ENCODE measurements at regions not wholly inside any gene's neighbourhood (a gene's known extent, or its start where the extent isn't known, plus 50 kb on each side); places are given as distances from the start of the nearest gene placed in this dataset.

DNA sequence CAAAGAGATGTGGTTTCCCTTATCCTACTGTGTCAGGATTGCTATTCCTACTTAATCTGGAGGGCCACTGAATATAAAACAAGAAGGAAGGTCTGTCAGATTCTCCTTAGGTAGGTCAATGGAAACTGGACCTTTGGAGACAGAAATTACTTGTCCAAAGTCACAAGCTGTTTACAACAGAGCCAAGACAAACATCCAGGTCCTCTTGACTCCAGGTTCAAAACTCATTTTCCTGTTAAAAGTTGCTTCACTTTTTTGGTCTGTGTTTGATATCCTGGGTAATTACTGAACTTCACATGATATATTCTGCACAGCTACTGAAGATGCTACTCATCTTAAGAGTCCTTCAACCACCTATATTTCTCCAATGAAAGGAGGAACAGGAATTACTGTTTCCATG lies 81.2 kb upstream of the ARHGAP32 start:
- H4K8ac ChIP-seq (replicated peaks; ENCODE audit: insufficient read length, low read depth, low read length) = no peak overlapping the region
- H2BK5ac ChIP-seq (ENCODE audit: insufficient read length, low read length) = no peak overlapping the region
- H4K91ac ChIP-seq (ENCODE audit: insufficient read length, low read depth, low read length) = no peak overlapping the region
- Mint-ChIP-seq H3K27ac (no peak overlapping the region), H3K36me3 (ENCODE audit: insufficient read depth in 1 of 3, low read depth in 3 of 3) (peaks cover 0 to 13% (median 11%) of the 10 kb centered on the region in 3 experiments; a peak in 4 of 7 replicates), H3K4me3 (no peak overlapping the region), H3K9me3 (no peaks in the 10 kb centered on the region), H3K4me1 (peaks cover 37 to 49% of the 10 kb centered on the region in 2 experiments), H3K27me3 (ENCODE audit: low read depth) (peaks cover 11% of the 10 kb centered on the region)
- H3K23me2 ChIP-seq (ENCODE audit: insufficient read length, low read depth, low read length, poor library complexity, severe bottlenecking) = peaks cover 3% of the 10 kb centered on the region
- no peak overlapping the region for H4K5ac ChIP-seq (ENCODE audit: insufficient read length, low read depth, low read length)
- no peak overlapping the region for H3K27ac ChIP-seq (ENCODE audit: insufficient read length, low read depth, low read length)
- no peak overlapping the region for H2BK12ac ChIP-seq (ENCODE audit: insufficient read length, low read depth, low read length)
- H3K9ac ChIP-seq (ENCODE audit: extremely low read depth, insufficient read length, low read length) = no peak overlapping the region
- H4K20me1 ChIP-seq (ENCODE audit: control insufficient read depth, insufficient read depth, insufficient read length) = no peaks in the 10 kb centered on the region
- no peaks in the 10 kb centered on the region for H3K9me3 ChIP-seq (ENCODE audit: control insufficient read depth, low read depth, low read length)
- H2BK15ac ChIP-seq (ENCODE audit: low read depth, low read length) = no peak overlapping the region
- no peak overlapping the region for H3K4ac ChIP-seq (ENCODE audit: low read depth, low read length)
- H3K23ac ChIP-seq (ENCODE audit: insufficient read length, low read depth, low read length) = no peak overlapping the region
- H3K4me2 ChIP-seq (ENCODE audit: insufficient read depth, insufficient read length, low read length) = no peak overlapping the region
- H3K4me1 ChIP-seq (ENCODE audit: insufficient read depth, low read length) = peaks cover 4% of the 10 kb centered on the region; the same call in 1 of the 2 replicates
- H3K14ac ChIP-seq (ENCODE audit: insufficient read depth, low read length) = no peak overlapping the region
- H3K18ac ChIP-seq (ENCODE audit: insufficient read length, low read depth, low read length) = no peak overlapping the region
- no peak overlapping the region for H2BK120ac ChIP-seq (ENCODE audit: low read depth, low read length, poor library complexity, severe bottlenecking)
- H3K27me3 ChIP-seq (ENCODE audit: insufficient read depth, low read length) = no peaks in the 10 kb centered on the region; the same call in 1 of the 2 replicates
- peaks cover 13% of the 10 kb centered on the region for H3K79me1 ChIP-seq (ENCODE audit: insufficient read depth, low read depth, low read length, poor library complexity, severe bottlenecking)
- no peak overlapping the region for H2AFZ ChIP-seq (ENCODE audit: low read length)
- no peak overlapping the region for H3T11ph ChIP-seq (ENCODE audit: low read length)
- no peak for DNase-seq
- H2BK20ac ChIP-seq (ENCODE audit: low read depth, low read length, poor library complexity, severe bottlenecking) = no peak overlapping the region
- no peak for TF ChIP-seq CTCF (conservative IDR thresholded peaks at IDR 0.05)
- H3K56ac ChIP-seq (ENCODE audit: insufficient read length, low read depth, low read length) = no peak overlapping the region
- H3K79me2 ChIP-seq (ENCODE audit: insufficient read depth, low read length) = peaks cover 22% of the 10 kb centered on the region; the same call in 1 of the 2 replicates
- no peak overlapping the region for H2AK5ac ChIP-seq (ENCODE audit: insufficient read length, low read length)

Data from H9 (cell line).